Natural killer cell (primary cell): ENCODE measurements at regions not wholly inside any gene's neighbourhood (a gene's known extent, or its start where the extent isn't known, plus 50 kb on each side); places are given as distances from the start of the nearest gene placed in this dataset.
"Not testable (repeated sequence)": the region's sequence is repeated elsewhere in the genome, so short reads cannot be mapped to it uniquely, and the experiment has no call there.

Experiments used
- ATAC-seq, 3 donors: fragments of 150-1000 bp in 2 of 3; fragments of 200-7000 bp in 1 of 3; cut with Tn5 transposase; 1 replicate in 1 of 3; 2 replicates in 2 of 3; pipeline ENCODE4 v1.10.0; 2021; ENCODE audit warnings: mild to moderate bottlenecking in 2 of 3, moderate library complexity in 2 of 3
- DNase-seq, 2 donors: peaks; one replicate each; pipeline versions ENCODE4 v3.0.0 to v3.0.0-alpha.2; 2013 to 2021; ENCODE audit warnings: mixed read lengths in 1 of 2
- H3K27ac ChIP-seq: one replicate; pipeline ENCODE4 v1.5.1; 2013; ENCODE audit warnings: mild to moderate bottlenecking, low read length
- H3K27me3 ChIP-seq: one replicate; pipeline ENCODE4 v1.6.1; 2013; ENCODE audit warnings: low read length; ENCODE audit not compliant: control insufficient read depth, insufficient read depth
- H3K36me3 ChIP-seq: one replicate; pipeline ENCODE4 v1.6.1; 2013; ENCODE audit warnings: low read length; ENCODE audit not compliant: control insufficient read depth, insufficient read depth
- H3K4me1 ChIP-seq: one replicate; pipeline ENCODE4 v1.6.1; 2013; ENCODE audit warnings: low read length; ENCODE audit not compliant: control insufficient read depth, insufficient read depth
- H3K4me3 ChIP-seq: one replicate; pipeline ENCODE4 v1.5.1; 2013; ENCODE audit warnings: low read length
- H3K9me3 ChIP-seq: one replicate; pipeline ENCODE4 v1.6.1; 2013; ENCODE audit warnings: low read length; ENCODE audit not compliant: control insufficient read depth, insufficient read depth
- H3K27ac Mint-ChIP-seq, 2 donors: one replicate each; pipeline ENCODE4 v1.8.0; 2022; ENCODE audit warnings: mild to moderate bottlenecking in 2 of 2, mixed read lengths in 2 of 2, moderate library complexity in 1 of 2
- H3K27me3 Mint-ChIP-seq, 2 donors: one replicate each; pipeline ENCODE4 v1.8.0; 2022; ENCODE audit warnings: low read depth in 2 of 2, mixed read lengths in 2 of 2
- H3K36me3 Mint-ChIP-seq: one replicate; pipeline ENCODE4 v1.8.0; 2022; ENCODE audit warnings: mixed read lengths
- H3K4me1 Mint-ChIP-seq, 2 donors: one replicate each; pipeline ENCODE4 v1.8.0; 2022; ENCODE audit warnings: mixed read lengths in 2 of 2
- H3K4me3 Mint-ChIP-seq: one replicate; pipeline ENCODE4 v1.8.0; 2022; ENCODE audit warnings: mild to moderate bottlenecking, moderate library complexity, mixed read lengths
- H3K9me3 Mint-ChIP-seq, 2 donors: one replicate each; pipeline ENCODE4 v1.8.0; 2022; ENCODE audit warnings: mixed read lengths in 2 of 2
- WGBS: methylation state at CpG from one replicate; pipeline ENCODE4 v1.1.7; 2013; ENCODE audit warnings: missing lambda C conversion rate; ENCODE audit not compliant: insufficient coverage; 5-methylcytosine and 5-hydroxymethylcytosine counted together
- intact Hi-C: fragments of 100-400 bp; cut with micrococcal nuclease; formaldehyde crosslinking; loops from one replicate; pipeline ENCODE4 v1.14.2; 2022

GRCh38 chr2:89229979-89230378, 538.5 kb downstream of the RPIA start:
- H3K4me1 Mint-ChIP-seq, H3K9me3 Mint-ChIP-seq, H3K27me3 ChIP-seq, H3K4me3 Mint-ChIP-seq, ATAC-seq, DNase-seq, H3K36me3 Mint-ChIP-seq, H3K36me3 ChIP-seq, H3K27me3 Mint-ChIP-seq, H3K27ac Mint-ChIP-seq, H3K4me1 ChIP-seq, H3K27ac ChIP-seq, H3K9me3 ChIP-seq, intact Hi-C loops, H3K4me3 ChIP-seq: not testable (repeated sequence)
- WGBS: 78% methylated on average over 4 of the region's 6 CpGs

GRCh38 chr2:89231241-89231640, 539.8 kb downstream of the RPIA start:
- H3K27me3 ChIP-seq, H3K9me3 ChIP-seq, DNase-seq, H3K4me1 Mint-ChIP-seq, ATAC-seq, H3K4me1 ChIP-seq, H3K27me3 Mint-ChIP-seq, H3K27ac ChIP-seq, H3K4me3 Mint-ChIP-seq, H3K9me3 Mint-ChIP-seq, H3K36me3 Mint-ChIP-seq, H3K27ac Mint-ChIP-seq, intact Hi-C loops, H3K36me3 ChIP-seq, H3K4me3 ChIP-seq: not testable (repeated sequence)
- whole genome bisulfite sequencing: no CpG with 5 or more reads among the region's 2 CpGs

GRCh38 chr2:89233931-89234330, 542.5 kb downstream of the RPIA start:
- H3K36me3 Mint-ChIP-seq: not testable (repeated sequence)

GRCh38 chr2:89234818-89235466, 543.5 kb downstream of the RPIA start:
- H3K4me1 ChIP-seq, intact Hi-C loops, H3K27ac ChIP-seq, H3K9me3 ChIP-seq, DNase-seq, ATAC-seq, H3K27ac Mint-ChIP-seq, H3K27me3 ChIP-seq, H3K4me3 Mint-ChIP-seq, H3K4me3 ChIP-seq, H3K36me3 Mint-ChIP-seq, H3K27me3 Mint-ChIP-seq, H3K36me3 ChIP-seq, H3K4me1 Mint-ChIP-seq, H3K9me3 Mint-ChIP-seq: not testable (repeated sequence)
- WGBS: no CpG with 5 or more reads among the region's 3 CpGs

More at GRCh38 chr2:89233931-89234330, 542.5 kb downstream of the RPIA start:
- DNase-seq, H3K4me3 Mint-ChIP-seq, H3K27ac Mint-ChIP-seq, ATAC-seq, H3K27ac ChIP-seq, H3K4me1 ChIP-seq, H3K9me3 Mint-ChIP-seq, H3K36me3 ChIP-seq, intact Hi-C loops, H3K9me3 ChIP-seq, H3K27me3 ChIP-seq, H3K4me3 ChIP-seq, H3K4me1 Mint-ChIP-seq, H3K27me3 Mint-ChIP-seq: not testable (repeated sequence)
- WGBS: 77% methylated on average over 3 of the region's 4 CpGs

- H3K36me3 Mint-ChIP-seq, intact Hi-C loops, H3K9me3 ChIP-seq, H3K4me3 Mint-ChIP-seq, H3K27me3 ChIP-seq, ATAC-seq, DNase-seq, H3K4me3 ChIP-seq, H3K27ac Mint-ChIP-seq, H3K4me1 Mint-ChIP-seq, H3K27me3 Mint-ChIP-seq, H3K36me3 ChIP-seq, H3K4me1 ChIP-seq, H3K27ac ChIP-seq, H3K9me3 Mint-ChIP-seq: not testable (repeated sequence)
- no CpG with 5 or more reads among the region's 6 CpGs for WGBS
These were observed 545.5 kb downstream of the RPIA start for GRCh38 chr2:89236832-89237450.

- WGBS: no CpG with 5 or more reads among the region's 4 CpGs
- intact Hi-C loops, H3K27ac Mint-ChIP-seq, H3K27me3 Mint-ChIP-seq, DNase-seq, H3K36me3 Mint-ChIP-seq, H3K27ac ChIP-seq, H3K4me3 ChIP-seq, H3K4me1 Mint-ChIP-seq, H3K4me1 ChIP-seq, H3K36me3 ChIP-seq, H3K9me3 Mint-ChIP-seq, ATAC-seq, H3K9me3 ChIP-seq, H3K4me3 Mint-ChIP-seq, H3K27me3 ChIP-seq: not testable (repeated sequence)
These were observed 546.3 kb downstream of the RPIA start for GRCh38 chr2:89237783-89238182.

GRCh38 chr2:89243114-89243700, 551.7 kb downstream of the RPIA start:
- H3K9me3 Mint-ChIP-seq, H3K27me3 Mint-ChIP-seq, intact Hi-C loops, H3K27ac ChIP-seq, H3K4me1 ChIP-seq, H3K27me3 ChIP-seq, H3K9me3 ChIP-seq, H3K4me1 Mint-ChIP-seq, H3K27ac Mint-ChIP-seq, H3K4me3 ChIP-seq, H3K36me3 Mint-ChIP-seq, H3K36me3 ChIP-seq, H3K4me3 Mint-ChIP-seq, DNase-seq: not testable (repeated sequence)
- ATAC-seq: peak; percentile 50 to 67 (median 54)
- WGBS: 83% methylated on average over 3 of the region's 4 CpGs

GRCh38 chr2:89244407-89244806, 552.9 kb downstream of the RPIA start:
- H3K4me1 ChIP-seq, H3K27me3 ChIP-seq, ATAC-seq, H3K4me3 ChIP-seq, H3K27ac Mint-ChIP-seq, DNase-seq, H3K27ac ChIP-seq, H3K36me3 ChIP-seq, H3K9me3 ChIP-seq, H3K36me3 Mint-ChIP-seq, intact Hi-C loops, H3K4me3 Mint-ChIP-seq, H3K9me3 Mint-ChIP-seq, H3K4me1 Mint-ChIP-seq, H3K27me3 Mint-ChIP-seq: not testable (repeated sequence)
